ENCODE measurements at regions not wholly inside any gene's neighbourhood (a gene's known extent, or its start where the extent isn't known, plus 50 kb on each side); places are given as distances from the start of the nearest gene placed in this dataset.
"Not testable (repeated sequence)": the region's sequence is repeated elsewhere in the genome, so short reads cannot be mapped to it uniquely, and the experiment has no call there.

- Mint-ChIP-seq H3K27ac (no peak overlapping the region), H3K36me3 (ENCODE audit: low read depth) (no peaks in the 10 kb centered on the region), H3K9me3 (no peaks in the 10 kb centered on the region), H3K4me3 (no peak overlapping the region), H3K27me3 (peaks cover under 1% of the 10 kb centered on the region), H3K4me1 (no peaks in the 10 kb centered on the region)
- ChIA-PET CTCF (interaction anchor here (4.5 kb wide), 1 partner anchor 17 kb away, joined by 16 read pairs; no protein-coding TSS in a partner anchor), POLR2A (no interaction called here)
- DNase-seq = no peak
These were observed 66.0 kb upstream of the CPSF6 start for GRCh38 chr12:69173368-69173767.

- H3K27me3 Mint-ChIP-seq = peaks cover 10% of the 10 kb centered on the region
- POLR2A ChIA-PET = no interaction called here
- H3K4me1 Mint-ChIP-seq = no peaks in the 10 kb centered on the region
- H3K9me3 Mint-ChIP-seq = no peaks in the 10 kb centered on the region
- no peaks in the 10 kb centered on the region for H3K36me3 Mint-ChIP-seq (ENCODE audit: low read depth)
- DNase-seq = no peak
- CTCF ChIA-PET = no interaction called here
- H3K27ac Mint-ChIP-seq = no peak overlapping the region
- no peak overlapping the region for H3K4me3 Mint-ChIP-seq
These were observed 59.6 kb upstream of the CPSF6 start for GRCh38 chr12:69179786-69180185.

- H3K36me3 Mint-ChIP-seq (ENCODE audit: low read depth); DNase-seq; H3K27ac Mint-ChIP-seq; H3K4me1 Mint-ChIP-seq; POLR2A ChIA-PET; H3K27me3 Mint-ChIP-seq; H3K4me3 Mint-ChIP-seq: not testable (repeated sequence)
- CTCF ChIA-PET = interaction anchor here (1.8 kb wide), 1 partner anchor 31 kb away, joined by 5 read pairs; no protein-coding TSS in a partner anchor
- peaks cover 22% of the 10 kb centered on the region for H3K9me3 Mint-ChIP-seq
These were observed 51.8 kb upstream of the CPSF6 start for GRCh38 chr12:69187572-69187971.

DNA sequence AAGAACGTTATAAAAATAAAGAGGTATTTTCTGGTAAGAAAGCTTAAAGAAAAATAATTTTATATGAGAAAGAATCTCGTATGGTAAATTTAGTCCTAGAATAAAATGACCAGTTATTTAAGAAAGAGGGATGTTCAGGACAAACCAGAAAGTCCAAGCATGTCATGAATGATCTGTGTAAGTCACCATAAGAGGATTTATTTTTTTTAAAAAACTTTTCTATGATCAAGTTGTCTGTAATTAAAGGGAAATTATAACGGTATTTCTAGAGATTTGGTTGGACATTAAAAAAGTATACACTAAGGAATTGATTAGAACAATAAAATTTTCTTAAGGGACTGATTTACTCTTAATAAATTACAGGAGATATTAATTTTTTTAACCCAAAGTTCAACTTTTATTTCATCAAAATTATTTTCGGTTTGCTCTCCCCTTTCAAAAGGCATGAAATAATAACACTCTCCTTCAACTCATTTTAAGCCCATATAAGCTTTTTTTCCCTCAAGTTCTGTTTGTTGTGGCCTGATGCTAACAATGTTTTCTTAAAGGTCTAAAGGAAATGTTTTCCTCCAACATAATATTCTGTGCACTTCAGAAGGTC lies 49.9 kb upstream of the CPSF6 start:
- CTCF ChIA-PET = interaction anchor here (1.8 kb wide), 1 partner anchor 33 kb away, joined by 5 read pairs; no protein-coding TSS in a partner anchor
- H3K27ac Mint-ChIP-seq = no peak overlapping the region
- POLR2A ChIA-PET = no interaction called here
- H3K4me3 Mint-ChIP-seq = no peak overlapping the region
- no peaks in the 10 kb centered on the region for H3K36me3 Mint-ChIP-seq (ENCODE audit: low read depth)
- H3K4me1 Mint-ChIP-seq = no peaks in the 10 kb centered on the region
- no peaks in the 10 kb centered on the region for H3K27me3 Mint-ChIP-seq
- DNase-seq = no peak
- peaks cover 22% of the 10 kb centered on the region for H3K9me3 Mint-ChIP-seq

Measured in activated CD4-positive, alpha-beta memory T cell treated with anti-CD3 and anti-CD28 coated beads, Interleukin-2, amount 10 ng/mL, durations not matched to agents 7 days and 5 days (primary cell).